GM12864 (cell line): ENCODE measurements at regions not wholly inside any gene's neighbourhood (a gene's known extent, or its start where the extent isn't known, plus 50 kb on each side); places are given as distances from the start of the nearest gene placed in this dataset.
"Not testable (repeated sequence)": the region's sequence is repeated elsewhere in the genome, so short reads cannot be mapped to it uniquely, and the experiment has no call there.

ENCODE experiments used
- DNase-seq: peaks from one replicate; pipeline ENCODE4 v3.0.0-alpha.2; 2011; ENCODE audit warnings: low read depth
- H3K4me3 ChIP-seq: 2 replicates; pipeline ENCODE4 v1.5.1; 2011; ENCODE audit warnings: mild to moderate bottlenecking, low read depth, low read length, control low read depth
- TF ChIP-seq, protein P1 (sequence below): IDR thresholded peaks from 2 replicates; pipeline ENCODE4 v1.5.1; 2011; ENCODE audit warnings: low read depth, mild to moderate bottlenecking, moderate library complexity, low read length, control low read depth, inconsistent platforms; ENCODE audit errors: missing control alignments

DNA sequence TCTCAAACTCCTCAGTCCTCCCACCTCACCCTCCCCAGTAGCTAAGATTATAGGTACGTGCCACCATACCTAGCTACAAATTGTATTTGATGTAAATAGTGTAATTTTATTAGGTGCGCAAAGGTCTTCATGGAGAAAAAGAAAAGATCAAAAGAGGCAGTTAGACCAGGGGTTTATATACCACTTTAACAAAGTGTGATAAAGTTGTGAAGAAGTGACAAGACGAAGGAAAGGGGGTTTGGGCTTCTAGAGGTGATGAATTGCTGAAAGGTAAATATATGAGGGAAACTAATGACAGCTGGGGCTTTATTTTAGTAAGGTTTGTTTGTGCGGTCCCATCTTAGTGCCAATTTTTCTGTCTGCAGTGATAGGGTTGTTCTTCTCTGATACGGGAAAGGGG is 105.3 kb downstream of the CD24 start:
- TF ChIP-seq, protein P1, sequence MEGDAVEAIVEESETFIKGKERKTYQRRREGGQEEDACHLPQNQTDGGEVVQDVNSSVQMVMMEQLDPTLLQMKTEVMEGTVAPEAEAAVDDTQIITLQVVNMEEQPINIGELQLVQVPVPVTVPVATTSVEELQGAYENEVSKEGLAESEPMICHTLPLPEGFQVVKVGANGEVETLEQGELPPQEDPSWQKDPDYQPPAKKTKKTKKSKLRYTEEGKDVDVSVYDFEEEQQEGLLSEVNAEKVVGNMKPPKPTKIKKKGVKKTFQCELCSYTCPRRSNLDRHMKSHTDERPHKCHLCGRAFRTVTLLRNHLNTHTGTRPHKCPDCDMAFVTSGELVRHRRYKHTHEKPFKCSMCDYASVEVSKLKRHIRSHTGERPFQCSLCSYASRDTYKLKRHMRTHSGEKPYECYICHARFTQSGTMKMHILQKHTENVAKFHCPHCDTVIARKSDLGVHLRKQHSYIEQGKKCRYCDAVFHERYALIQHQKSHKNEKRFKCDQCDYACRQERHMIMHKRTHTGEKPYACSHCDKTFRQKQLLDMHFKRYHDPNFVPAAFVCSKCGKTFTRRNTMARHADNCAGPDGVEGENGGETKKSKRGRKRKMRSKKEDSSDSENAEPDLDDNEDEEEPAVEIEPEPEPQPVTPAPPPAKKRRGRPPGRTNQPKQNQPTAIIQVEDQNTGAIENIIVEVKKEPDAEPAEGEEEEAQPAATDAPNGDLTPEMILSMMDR: no peak
- DNase-seq: no peak
- no peak overlapping the region for H3K4me3 ChIP-seq

DNA sequence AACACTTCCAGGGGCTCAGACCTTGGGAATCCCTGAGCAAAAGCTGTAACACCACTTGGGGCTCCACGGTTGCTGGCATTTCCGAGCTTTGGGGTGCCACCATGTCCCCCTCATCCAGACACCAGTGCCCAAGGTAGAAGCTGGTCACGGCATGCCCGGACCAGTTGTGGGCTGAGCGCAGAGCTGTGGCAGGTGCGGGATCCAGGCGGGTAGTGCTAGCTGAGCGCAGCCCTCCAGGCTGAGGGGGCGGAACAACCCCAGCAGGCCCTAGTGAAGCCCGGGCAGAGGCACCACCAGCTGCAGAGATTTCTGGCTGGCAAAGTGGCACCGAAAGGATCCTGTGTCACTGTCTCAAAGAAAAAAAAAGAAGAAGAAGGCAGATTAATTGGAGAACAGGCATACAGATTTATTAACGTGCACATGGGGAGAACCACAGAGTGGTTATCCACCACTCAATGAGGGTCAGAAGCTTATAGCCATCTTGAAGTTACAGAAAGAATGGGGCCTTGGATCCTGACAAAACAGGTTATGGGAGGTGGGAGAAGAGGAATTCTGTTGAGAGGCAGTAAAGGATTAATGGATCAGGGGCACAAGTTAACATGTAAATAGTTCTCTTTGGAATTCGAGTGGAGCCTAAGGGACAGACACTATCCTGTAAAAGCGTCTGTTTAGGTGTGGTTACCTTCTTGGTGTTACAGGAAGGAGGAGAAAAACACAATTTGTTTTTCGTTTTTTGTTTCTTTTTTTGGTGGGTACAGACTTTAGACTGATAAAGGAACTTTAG is 107.5 kb downstream of the CD24 start:
- DNase-seq: no peak
- TF ChIP-seq, protein P1: no peak
- H3K4me3 ChIP-seq: no peak overlapping the region

DNA sequence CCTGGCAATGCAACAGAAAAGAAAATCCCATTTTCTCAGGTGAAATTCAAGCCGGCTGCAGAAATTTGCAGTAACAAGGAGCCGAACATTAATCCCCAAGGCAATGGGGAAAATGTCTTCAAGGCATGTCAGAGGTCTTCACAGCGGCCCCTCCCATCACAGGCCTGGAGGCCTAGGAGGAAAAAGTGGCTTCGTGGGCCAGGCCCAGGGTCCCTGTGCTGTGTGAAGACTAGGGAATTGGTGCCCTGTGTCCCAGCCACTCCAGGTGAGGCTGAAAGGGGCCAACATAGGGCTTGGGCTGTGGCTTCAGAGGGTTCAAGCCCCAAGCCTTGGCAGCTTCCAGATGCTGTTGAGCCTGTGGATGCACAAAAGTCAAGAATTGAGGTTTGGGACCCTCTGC is 111.7 kb downstream of the CD24 start:
- TF ChIP-seq, protein P1: no peak
- H3K4me3 ChIP-seq: no peak overlapping the region
- no peak for DNase-seq

DNA sequence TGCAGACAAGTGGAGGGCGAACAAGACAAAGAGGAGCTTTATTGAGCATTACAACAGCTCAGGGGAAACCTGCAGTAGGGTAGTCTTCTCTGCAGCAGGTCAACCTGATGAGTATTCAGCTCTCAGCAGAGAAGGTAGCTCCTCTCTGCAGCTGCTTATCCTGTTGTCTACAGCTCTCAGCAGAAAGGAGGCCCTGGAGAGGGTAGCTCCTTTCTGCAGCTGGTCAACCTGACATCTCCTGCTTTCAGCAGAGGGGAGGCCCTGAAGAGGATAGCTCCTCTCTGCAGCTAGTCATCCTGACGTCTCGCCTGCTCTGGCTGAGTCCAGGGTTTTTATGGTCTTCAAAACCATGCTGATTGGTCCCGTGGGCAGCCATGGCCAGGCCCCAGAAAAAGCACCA is 113.6 kb downstream of the CD24 start:
- TF ChIP-seq, protein P1: no peak
- no peak for DNase-seq
- H3K4me3 ChIP-seq: no peak overlapping the region

DNA sequence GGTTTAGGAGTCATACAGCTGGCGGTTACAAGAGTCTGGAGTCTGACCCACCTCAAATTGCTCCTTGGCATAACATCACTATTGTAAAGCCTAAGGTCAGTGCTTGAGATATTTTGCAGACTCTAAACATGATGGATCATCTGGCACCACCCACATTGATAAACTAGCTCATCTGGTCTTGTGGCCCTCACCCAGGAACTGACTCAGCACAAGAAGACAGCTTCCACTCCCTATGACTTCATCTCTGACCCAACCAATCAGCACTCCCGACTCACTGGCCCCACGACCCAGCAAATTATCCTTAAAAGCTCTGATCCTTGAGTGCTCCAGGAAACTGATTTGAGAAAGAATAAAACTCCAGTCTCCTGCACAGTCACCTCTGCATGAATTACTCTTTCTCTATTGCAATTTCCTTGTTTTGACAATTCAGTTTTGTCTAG is 115.9 kb downstream of the CD24 start:
- TF ChIP-seq, protein P1: no peak
- no peak overlapping the region for H3K4me3 ChIP-seq
- DNase-seq: no peak

DNA sequence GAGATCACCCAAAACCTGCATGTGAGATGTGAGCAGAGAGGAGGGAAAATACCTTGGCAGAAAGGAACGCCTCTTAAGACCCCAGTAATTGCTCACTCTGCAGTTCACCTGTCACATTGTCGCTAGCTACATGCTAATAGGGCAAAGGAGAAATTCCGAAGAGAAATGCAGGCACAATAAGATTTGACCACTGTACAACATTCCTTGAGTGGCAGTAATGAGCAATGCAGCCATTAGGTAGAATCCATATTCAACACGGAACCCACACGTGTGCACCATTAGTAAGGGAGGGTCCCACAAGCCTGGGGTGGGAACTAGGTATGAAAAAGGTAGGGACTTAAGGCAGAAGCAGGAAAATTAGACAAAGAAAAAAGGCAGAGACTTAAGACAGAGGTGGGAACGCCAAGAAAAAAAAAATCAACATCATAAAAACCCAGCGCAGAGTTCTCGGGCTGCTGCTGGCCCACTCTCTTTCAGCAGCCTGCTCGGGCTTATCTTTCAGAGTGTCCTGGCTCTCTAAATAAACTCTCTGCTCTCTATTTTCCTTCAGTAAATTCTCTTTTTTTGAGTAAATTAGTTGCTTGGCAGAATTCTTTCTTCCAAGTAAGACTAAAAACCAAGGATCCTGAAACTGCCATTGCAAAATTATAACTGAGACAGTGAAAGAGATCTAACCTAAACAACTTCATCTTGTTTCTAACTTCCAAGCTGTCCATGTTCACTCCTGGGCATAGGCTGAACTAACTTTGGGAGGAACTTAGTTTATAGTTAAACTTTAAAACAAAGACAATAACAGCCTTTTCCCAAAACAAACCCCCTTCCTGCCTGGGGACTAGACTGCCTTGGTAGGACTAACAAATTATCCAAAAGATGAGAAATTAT is 116.5 kb downstream of the CD24 start:
- H3K4me3 ChIP-seq: no peak overlapping the region
- DNase-seq: no peak
- TF ChIP-seq, protein P1: no peak

DNA sequence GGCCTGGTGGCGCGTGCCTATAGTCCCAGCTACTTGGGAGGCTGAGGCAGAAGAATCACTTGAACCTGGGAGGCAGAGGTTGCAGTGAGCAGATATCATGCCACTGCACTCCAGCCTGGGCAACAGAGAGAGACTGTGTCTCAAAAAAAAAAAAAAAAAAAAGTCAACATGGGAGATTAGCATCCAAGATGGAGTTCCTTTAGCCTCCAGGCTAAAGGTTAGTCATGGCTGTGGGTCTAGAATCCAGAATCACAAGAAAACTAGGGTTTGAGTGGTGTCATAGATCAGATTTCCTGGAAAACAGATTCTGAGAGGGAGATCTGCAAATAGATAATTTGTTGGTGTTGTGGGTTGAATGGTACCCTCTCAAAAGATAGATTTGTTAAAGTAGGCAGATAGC is 117.2 kb downstream of the CD24 start:
- not testable (repeated sequence) for H3K4me3 ChIP-seq, DNase-seq
